ENCODE measurements at regions not wholly inside any gene's neighbourhood (a gene's known extent, or its start where the extent isn't known, plus 50 kb on each side); places are given as distances from the start of the nearest gene placed in this dataset.
A peak's percentile ranks its signal among the peaks of the same experiment; 100 is the strongest.

- Mint-ChIP-seq H3K36me3 (ENCODE audit: low read depth) (no peaks in the 10 kb centered on the region), H3K4me3 (no peak overlapping the region), H3K9me3 (no peaks in the 10 kb centered on the region), H3K4me1 (no peaks in the 10 kb centered on the region), H3K27ac (no peak overlapping the region), H3K27me3 (ENCODE audit: low read depth) (peaks cover 4% of the 10 kb centered on the region)
- TF ChIP-seq, protein P1, sequence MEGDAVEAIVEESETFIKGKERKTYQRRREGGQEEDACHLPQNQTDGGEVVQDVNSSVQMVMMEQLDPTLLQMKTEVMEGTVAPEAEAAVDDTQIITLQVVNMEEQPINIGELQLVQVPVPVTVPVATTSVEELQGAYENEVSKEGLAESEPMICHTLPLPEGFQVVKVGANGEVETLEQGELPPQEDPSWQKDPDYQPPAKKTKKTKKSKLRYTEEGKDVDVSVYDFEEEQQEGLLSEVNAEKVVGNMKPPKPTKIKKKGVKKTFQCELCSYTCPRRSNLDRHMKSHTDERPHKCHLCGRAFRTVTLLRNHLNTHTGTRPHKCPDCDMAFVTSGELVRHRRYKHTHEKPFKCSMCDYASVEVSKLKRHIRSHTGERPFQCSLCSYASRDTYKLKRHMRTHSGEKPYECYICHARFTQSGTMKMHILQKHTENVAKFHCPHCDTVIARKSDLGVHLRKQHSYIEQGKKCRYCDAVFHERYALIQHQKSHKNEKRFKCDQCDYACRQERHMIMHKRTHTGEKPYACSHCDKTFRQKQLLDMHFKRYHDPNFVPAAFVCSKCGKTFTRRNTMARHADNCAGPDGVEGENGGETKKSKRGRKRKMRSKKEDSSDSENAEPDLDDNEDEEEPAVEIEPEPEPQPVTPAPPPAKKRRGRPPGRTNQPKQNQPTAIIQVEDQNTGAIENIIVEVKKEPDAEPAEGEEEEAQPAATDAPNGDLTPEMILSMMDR (IDR thresholded peaks at IDR 0.05; ENCODE audit: unreplicated experiment in 3 of 3) = no peak
These were observed 1104.8 kb upstream of the C9orf72 start for GRCh38 chr9:28678097-28678496.

DNA sequence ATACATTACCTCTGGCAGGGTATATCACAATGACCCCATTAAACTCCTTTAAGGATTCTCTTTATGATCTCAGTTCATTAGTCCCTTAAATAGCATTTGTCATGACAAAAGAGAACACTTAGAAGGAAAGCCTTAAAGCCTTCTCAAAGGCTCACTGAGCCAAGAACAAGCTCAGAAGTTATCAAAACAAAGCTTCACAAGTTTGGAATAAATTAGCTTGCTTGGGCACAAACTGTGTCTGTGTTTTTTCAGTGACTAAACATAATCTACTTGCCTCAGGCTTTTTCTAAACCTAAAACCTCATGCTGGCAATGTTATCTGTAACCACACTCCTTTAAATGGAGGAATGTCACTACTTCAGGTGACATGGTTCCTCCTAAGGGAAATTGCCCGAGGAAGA lies 1114.9 kb upstream of the C9orf72 start:
- Mint-ChIP-seq H3K4me3 (no peak overlapping the region), H3K27ac (no peak overlapping the region), H3K36me3 (ENCODE audit: low read depth) (no peaks in the 10 kb centered on the region), H3K27me3 (ENCODE audit: low read depth) (no peaks in the 10 kb centered on the region), H3K4me1 (peaks cover 3% of the 10 kb centered on the region), H3K9me3 (no peaks in the 10 kb centered on the region)
- TF ChIP-seq, protein P1 (IDR thresholded peaks at IDR 0.05; ENCODE audit: unreplicated experiment in 3 of 3) = no peak

- Mint-ChIP-seq H3K27ac (no peak overlapping the region), H3K9me3 (no peaks in the 10 kb centered on the region), H3K4me1 (peaks cover 3% of the 10 kb centered on the region), H3K36me3 (ENCODE audit: low read depth) (no peaks in the 10 kb centered on the region), H3K27me3 (ENCODE audit: low read depth) (no peaks in the 10 kb centered on the region), H3K4me3 (no peak overlapping the region)
- TF ChIP-seq, protein P1 (IDR thresholded peaks at IDR 0.05; ENCODE audit: unreplicated experiment in 3 of 3) = no peak
These were observed 1118.7 kb upstream of the C9orf72 start for GRCh38 chr9:28692012-28692411.

DNA sequence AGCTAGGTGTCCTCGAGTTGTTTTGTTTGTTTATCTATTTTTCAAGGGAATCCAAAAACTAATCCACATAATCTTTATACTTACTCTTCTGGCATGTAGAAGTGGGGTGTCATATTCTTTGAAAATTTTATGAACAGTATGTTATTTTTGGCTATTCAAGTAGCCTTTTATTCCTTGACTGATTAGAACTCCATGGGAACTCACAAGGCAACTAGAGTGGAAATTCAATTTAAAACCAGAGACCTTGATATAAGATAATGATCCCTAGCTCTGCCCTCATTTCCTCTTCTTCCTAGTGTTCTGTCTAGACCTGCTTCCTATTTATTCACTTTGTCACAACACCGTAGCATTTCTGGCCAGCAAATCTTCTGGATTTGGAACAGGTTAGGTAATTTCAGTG lies 1123.7 kb upstream of the C9orf72 start:
- peaks cover 21% of the 10 kb centered on the region for H3K9me3 Mint-ChIP-seq
- H3K4me3 Mint-ChIP-seq = no peak overlapping the region

DNA sequence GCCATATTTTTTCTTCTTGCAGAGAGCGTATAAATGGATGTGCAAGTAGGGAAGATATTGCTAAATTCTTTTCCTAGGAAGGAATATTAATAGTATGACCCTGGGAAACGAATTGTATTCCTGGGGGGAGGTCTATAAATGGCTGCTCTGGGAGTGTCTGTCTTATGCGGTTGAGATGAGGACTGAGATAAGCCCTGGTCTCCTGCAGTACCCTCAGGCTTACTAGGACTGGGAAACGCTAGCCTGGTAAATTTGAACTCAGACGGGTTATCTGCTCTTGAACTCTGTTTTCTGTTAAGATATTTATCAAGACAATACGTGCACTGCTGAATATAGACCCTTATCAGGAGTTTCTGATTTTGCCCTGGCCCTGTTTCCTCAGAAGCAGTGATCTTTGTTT lies 1126.4 kb upstream of the C9orf72 start:
- TF ChIP-seq, protein P1 (IDR thresholded peaks at IDR 0.05; ENCODE audit: unreplicated experiment in 3 of 3) = no peak
- Mint-ChIP-seq H3K4me1 (no peaks in the 10 kb centered on the region), H3K27me3 (ENCODE audit: low read depth) (no peaks in the 10 kb centered on the region), H3K36me3 (ENCODE audit: low read depth) (no peaks in the 10 kb centered on the region), H3K27ac (no peak overlapping the region), H3K9me3 (peaks cover 31% of the 10 kb centered on the region), H3K4me3 (no peak overlapping the region)

More for the DNA sequence above, 1123.7 kb upstream of the C9orf72 start:
- no peaks in the 10 kb centered on the region for H3K36me3 Mint-ChIP-seq (ENCODE audit: low read depth)
- no peaks in the 10 kb centered on the region for H3K4me1 Mint-ChIP-seq
- no peaks in the 10 kb centered on the region for H3K27me3 Mint-ChIP-seq (ENCODE audit: low read depth)
- no peak overlapping the region for H3K27ac Mint-ChIP-seq
- TF ChIP-seq, protein P1 (IDR thresholded peaks at IDR 0.05; ENCODE audit: unreplicated experiment in 3 of 3) = no peak

GRCh38 chr9:28707616-28708015 lies 1134.3 kb upstream of the C9orf72 start:
- peak overlapping the region in 2 of 3 experiments; percentile 9 to 44 for H3K27ac Mint-ChIP-seq
- H3K36me3 Mint-ChIP-seq (ENCODE audit: low read depth) = no peaks in the 10 kb centered on the region
- no peaks in the 10 kb centered on the region for H3K27me3 Mint-ChIP-seq (ENCODE audit: low read depth)
- TF ChIP-seq, protein P1 (IDR thresholded peaks at IDR 0.05; ENCODE audit: unreplicated experiment in 3 of 3) = no peak
- peaks cover 17% of the 10 kb centered on the region for H3K4me1 Mint-ChIP-seq
- H3K9me3 Mint-ChIP-seq = peaks cover 11% of the 10 kb centered on the region
- no peak overlapping the region for H3K4me3 Mint-ChIP-seq
